Nucleus accumbens (tissue), 56 donors: ENCODE measurements at regions not wholly inside any gene's neighbourhood (a gene's known extent, or its start where the extent isn't known, plus 50 kb on each side); places are given as distances from the start of the nearest gene placed in this dataset.
A peak's percentile ranks its signal among the peaks of the same experiment; 100 is the strongest.
"Not testable (repeated sequence)": the region's sequence is repeated elsewhere in the genome, so short reads cannot be mapped to it uniquely, and the experiment has no call there.

ENCODE experiments used
- DNase-seq, 56 donors: peaks; one replicate each; lab custom pipeline; 2025; lab: John Stamatoyannopoulos, UW

GRCh38 chr18:70961939-70962338 lies 673.1 kb downstream of the SOCS6 start:
- DNase-seq: no peak

- DNase-seq: no peak
Observed at GRCh38 chr18:70956554-70956953, 667.7 kb downstream of the SOCS6 start.

- no peak for DNase-seq
Observed at GRCh38 chr18:70936160-70936559, 647.3 kb downstream of the SOCS6 start.

- DNase-seq: peak in 3 of 56 donors; percentile 4 to 18 (median 4)
Observed at GRCh38 chr18:70931942-70932814, 643.3 kb downstream of the SOCS6 start.

- DNase-seq: no peak
Observed at GRCh38 chr18:70920840-70921374, 632.1 kb downstream of the SOCS6 start.

- peak in 3 of 56 donors; percentile 7 to 42 (median 30) for DNase-seq
Observed at GRCh38 chr18:70907673-70908072, 618.8 kb downstream of the SOCS6 start.

- DNase-seq: no peak
Observed at GRCh38 chr18:70892381-70892780, 603.5 kb downstream of the SOCS6 start.

- no peak for DNase-seq
Observed at GRCh38 chr18:70870292-70870691, 581.4 kb downstream of the SOCS6 start.

GRCh38 chr18:70848329-70848728 lies 559.5 kb downstream of the SOCS6 start:
- DNase-seq: no peak

GRCh38 chr18:70840649-70841048 lies 551.8 kb downstream of the SOCS6 start:
- no peak for DNase-seq

- DNase-seq: no peak
Observed at GRCh38 chr18:70827632-70828031, 538.8 kb downstream of the SOCS6 start.

- no peak for DNase-seq
Observed at GRCh38 chr18:70826571-70826970, 537.7 kb downstream of the SOCS6 start.

- DNase-seq: no peak
Observed at GRCh38 chr18:70822691-70823090, 533.8 kb downstream of the SOCS6 start.

- no peak for DNase-seq
Observed at GRCh38 chr18:70822117-70822516, 533.3 kb downstream of the SOCS6 start.

GRCh38 chr18:70808481-70809056 lies 519.7 kb downstream of the SOCS6 start:
- no peak for DNase-seq

- DNase-seq: peak in 45 of 56 donors; percentile 1 to 80 (median 22)
Observed at GRCh38 chr18:70781860-70782453, 493.1 kb downstream of the SOCS6 start.

- not testable (repeated sequence) for DNase-seq
Observed at GRCh38 chr18:70766254-70766653, 477.4 kb downstream of the SOCS6 start.

- no peak for DNase-seq
Observed at GRCh38 chr18:70762812-70763211, 474.0 kb downstream of the SOCS6 start.

GRCh38 chr18:70758780-70759179 lies 469.9 kb downstream of the SOCS6 start:
- no peak for DNase-seq

- DNase-seq: no peak
Observed at GRCh38 chr18:70754486-70754885, 465.6 kb downstream of the SOCS6 start.

- no peak for DNase-seq
Observed at GRCh38 chr18:70732916-70733315, 444.1 kb downstream of the SOCS6 start.
